ENCODE measurements at regions not wholly inside any gene's neighbourhood (a gene's known extent, or its start where the extent isn't known, plus 50 kb on each side); places are given as distances from the start of the nearest gene placed in this dataset.
A peak's percentile ranks its signal among the peaks of the same experiment; 100 is the strongest.

GRCh38 chr3:150220041-150220440, 188.1 kb upstream of the TSC22D2 start:
- in situ Hi-C loops (cut with MboI; ENCODE audit: low sequenced_read_pairs), result no loop called here
- POLR2A ChIA-PET (ENCODE audit: unreplicated experiment), result no interaction called here
- BruUV-seq (replicated peaks), result no TSS peak

More at GRCh38 chr3:150220041-150220440, 188.1 kb upstream of the TSC22D2 start:
- H2BK5ac ChIP-seq (ENCODE audit: low read depth, low read length, poor library complexity, severe bottlenecking), result no peak overlapping the region
- H4K8ac ChIP-seq (ENCODE audit: low read depth in 2 of 2, low read length in 2 of 2), result no peak overlapping the region
- no peak for DNase-seq
- no peak overlapping the region for H3K56ac ChIP-seq (ENCODE audit: extremely low read depth, insufficient read depth, low read length)
- peaks cover 9% of the 10 kb centered on the region for H3K9me1 ChIP-seq (ENCODE audit: insufficient read depth, low read length)
- no peak overlapping the region for H3K4me3 ChIP-seq (ENCODE audit: insufficient read depth, low read depth, low read length)
- intact Hi-C loops (cut with micrococcal nuclease), result loop anchor here (2.0 kb wide), 1 partner anchor 35 kb away; no protein-coding TSS in a partner anchor
- no peak overlapping the region for H3K23ac ChIP-seq (ENCODE audit: low read depth, low read length)
- no CpG with 5 or more reads among the region's 3 CpGs for WGBS, 2 experiments (ENCODE audit: extremely low coverage in 2 of 2, insufficient read length in 1 of 2)
- H3K4ac ChIP-seq (ENCODE audit: low read depth, low read length), result no peak overlapping the region
- no peak for ATAC-seq (ENCODE audit: low read depth)
- peaks cover 3% of the 10 kb centered on the region; the same call in 1 of the 2 replicates for H3K9me3 ChIP-seq (ENCODE audit: control insufficient read depth, insufficient read depth, low read length)
- peaks cover 8% of the 10 kb centered on the region for H3K4me1 ChIP-seq (ENCODE audit: control insufficient read depth, insufficient read depth, low read length)
- no peaks in the 10 kb centered on the region for H3K27me3 ChIP-seq (ENCODE audit: control insufficient read depth, insufficient read depth, low read length)
- H3K4me2 ChIP-seq (ENCODE audit: low read depth, low read length), result no peak overlapping the region
- no peaks in the 10 kb centered on the region for H4K20me1 ChIP-seq (ENCODE audit: insufficient read depth, low read length)
- H3K9ac ChIP-seq (ENCODE audit: low read depth, low read length), result no peak overlapping the region
- dilution Hi-C loops (cut with HindIII; ENCODE audit: low sequenced_read_pairs, unreplicated experiment), result no loop called here
- TF ChIP-seq CTCF (conservative IDR thresholded peaks at IDR 0.05; ENCODE audit: low read depth, low read length), result no peak
- no peak for TF ChIP-seq FOS (IDR thresholded peaks at IDR 0.05; ENCODE audit: low read depth, low read length)
- TF ChIP-seq POLR2A (IDR thresholded peaks at IDR 0.05; ENCODE audit: low read depth, low read length), result no peak
- TF ChIP-seq MAFK (IDR thresholded peaks at IDR 0.05; ENCODE audit: low read depth, low read length), result no peak
- TF ChIP-seq RCOR1 (IDR thresholded peaks at IDR 0.05; ENCODE audit: insufficient replicate concordance, low read length), result no peak
- no peak for TF ChIP-seq MXI1 (IDR thresholded peaks at IDR 0.05; ENCODE audit: borderline replicate concordance, low read depth, low read length)
- no peak for TF ChIP-seq RFX5 (IDR thresholded peaks at IDR 0.05; ENCODE audit: low read depth, low read length)
- TF ChIP-seq MAZ (IDR thresholded peaks at IDR 0.05; ENCODE audit: borderline replicate concordance, low read depth, low read length), result no peak
- TF ChIP-seq RAD21 (IDR thresholded peaks at IDR 0.05; ENCODE audit: low read length), result no peak
- no peak for TF ChIP-seq CEBPB (IDR thresholded peaks at IDR 0.05; ENCODE audit: low read depth, low read length)
- no peak for TF ChIP-seq NFE2L2 (IDR thresholded peaks at IDR 0.05; ENCODE audit: low read depth, low read length)
- no peak for TF ChIP-seq CHD1 (IDR thresholded peaks at IDR 0.05; ENCODE audit: low read depth, low read length)
- no peak for TF ChIP-seq USF2 (IDR thresholded peaks at IDR 0.05; ENCODE audit: low read depth, low read length)
- TF ChIP-seq SMC3 (IDR thresholded peaks at IDR 0.05; ENCODE audit: low read depth, low read length), result no peak
- TF ChIP-seq BHLHE40 (IDR thresholded peaks at IDR 0.05; ENCODE audit: low read depth, low read length), result no peak
- no peak for TF ChIP-seq ELK1 (IDR thresholded peaks at IDR 0.05; ENCODE audit: borderline replicate concordance, low read depth, low read length)
- no peak overlapping the region for H4K91ac ChIP-seq (ENCODE audit: insufficient read depth, low read depth, low read length)
- no peak overlapping the region for H3K27ac ChIP-seq (ENCODE audit: insufficient read depth, low read length)
- no peak overlapping the region for H2BK120ac ChIP-seq (ENCODE audit: low read depth, low read length)
- no peak overlapping the region for H2BK15ac ChIP-seq (ENCODE audit: low read depth, low read length)
- no peaks in the 10 kb centered on the region for H3K36me3 ChIP-seq (ENCODE audit: control insufficient read depth, insufficient read depth, low read length)
- H3K18ac ChIP-seq (ENCODE audit: low read depth, low read length), result no peak overlapping the region
- CTCF ChIA-PET, result interaction anchor here (0.5 to 1.9 kb wide), 10 partner anchors 10 to 801 kb away, joined by 3 to 11 read pairs (median 4); no protein-coding TSS in a partner anchor
- H3K14ac ChIP-seq (replicated peaks; ENCODE audit: low read depth, low read length), result no peak overlapping the region
- no peak overlapping the region for H4K5ac ChIP-seq (ENCODE audit: low read depth, low read length)
- H2AFZ ChIP-seq (replicated peaks; ENCODE audit: low read length, poor library complexity), result peak overlapping the region; percentile 39
- H2AK5ac ChIP-seq (ENCODE audit: low read depth, low read length), result no peak overlapping the region
- no peak overlapping the region for H2AK9ac ChIP-seq (replicated peaks; ENCODE audit: low read depth, low read length, poor library complexity)
- H2BK20ac ChIP-seq (ENCODE audit: low read depth, low read length), result no peak overlapping the region
- H3K79me1 ChIP-seq (ENCODE audit: low read depth in 1 of 2, low read length in 2 of 2), result no peaks in the 10 kb centered on the region

Measured in IMR-90 (cell line).